HG02852 (cell line): ENCODE measurements at regions not wholly inside any gene's neighbourhood (a gene's known extent, or its start where the extent isn't known, plus 50 kb on each side); places are given as distances from the start of the nearest gene placed in this dataset.

Experiments used
- ATAC-seq: cut with Tn5 transposase; IDR thresholded peaks from one replicate; pipeline ENCODE4 v1.9.1; 2021; ENCODE audit warnings: mild to moderate bottlenecking, moderate library complexity; ENCODE audit not compliant: unreplicated experiment

DNA sequence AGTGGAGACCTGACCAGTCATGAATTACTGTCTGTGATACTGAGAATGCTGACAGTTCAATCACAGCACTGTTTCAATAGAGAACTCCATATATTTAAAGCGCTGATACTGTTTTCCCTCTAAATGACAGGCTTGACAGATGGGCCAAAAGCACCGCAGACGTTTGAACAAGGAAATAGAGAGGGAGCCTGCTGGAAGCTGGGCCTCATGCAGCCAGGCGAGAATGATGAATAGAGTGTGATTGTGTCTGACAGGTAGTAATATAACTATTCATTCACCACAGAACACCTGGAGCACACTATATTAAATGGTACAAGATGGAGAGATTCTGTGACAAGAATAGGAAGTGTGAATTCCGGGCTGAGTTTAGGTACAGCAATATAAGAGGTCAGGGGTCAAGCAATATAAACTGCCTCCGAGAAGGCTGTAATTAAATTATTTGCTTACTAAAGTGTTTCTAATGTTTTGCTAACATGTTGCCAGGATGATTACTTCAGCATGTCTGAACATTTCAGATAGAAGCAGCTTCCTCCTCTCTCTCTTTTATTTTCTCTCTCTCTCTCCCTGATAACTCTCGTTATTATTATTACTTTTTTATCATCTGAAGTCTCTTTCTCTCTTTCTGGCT lies 297.7 kb downstream of the CSNK1G3 start:
- ATAC-seq, result no peak

DNA sequence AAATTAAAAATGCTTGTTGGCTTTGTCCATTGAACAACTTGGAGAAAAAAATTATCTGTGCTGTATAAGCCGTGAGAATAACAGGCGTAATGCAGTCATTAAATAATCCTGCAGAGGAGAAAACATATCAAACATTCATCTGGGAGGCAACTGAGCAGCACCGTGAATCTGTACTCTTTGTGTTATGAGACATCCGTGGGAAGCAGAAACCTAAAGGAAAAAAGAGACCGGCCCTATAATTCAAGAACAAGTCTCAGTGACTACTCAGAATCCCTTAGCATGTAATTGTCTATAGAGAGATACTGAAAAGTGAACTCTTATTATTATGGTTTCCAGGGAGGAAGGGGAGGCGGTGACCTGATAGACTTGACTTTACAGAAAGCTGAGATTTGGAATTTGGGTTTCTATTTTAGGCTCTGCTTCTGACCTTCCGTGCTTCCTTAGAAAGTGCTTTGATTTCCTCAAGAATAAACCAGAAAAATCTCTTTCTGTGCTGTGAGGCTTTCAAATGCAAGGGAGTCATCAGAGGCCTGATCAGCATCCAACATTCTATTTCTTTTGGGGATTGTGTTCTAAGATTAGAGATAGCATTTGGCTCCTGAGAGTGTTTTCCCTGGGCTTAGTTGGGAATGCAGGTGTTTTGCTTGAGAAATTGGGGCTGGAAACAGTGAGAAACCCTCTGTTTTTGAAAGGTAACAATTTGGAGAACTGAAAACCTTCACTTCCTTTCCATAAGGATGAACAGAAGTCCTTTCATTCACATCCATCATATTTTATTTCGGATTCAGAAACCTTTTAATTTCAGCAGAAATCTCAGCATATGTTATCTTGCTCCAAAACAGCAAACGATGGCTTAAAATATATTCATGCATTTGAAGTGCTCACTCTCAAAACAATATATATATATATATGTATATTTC lies 296.7 kb downstream of the CSNK1G3 start:
- no peak for ATAC-seq

DNA sequence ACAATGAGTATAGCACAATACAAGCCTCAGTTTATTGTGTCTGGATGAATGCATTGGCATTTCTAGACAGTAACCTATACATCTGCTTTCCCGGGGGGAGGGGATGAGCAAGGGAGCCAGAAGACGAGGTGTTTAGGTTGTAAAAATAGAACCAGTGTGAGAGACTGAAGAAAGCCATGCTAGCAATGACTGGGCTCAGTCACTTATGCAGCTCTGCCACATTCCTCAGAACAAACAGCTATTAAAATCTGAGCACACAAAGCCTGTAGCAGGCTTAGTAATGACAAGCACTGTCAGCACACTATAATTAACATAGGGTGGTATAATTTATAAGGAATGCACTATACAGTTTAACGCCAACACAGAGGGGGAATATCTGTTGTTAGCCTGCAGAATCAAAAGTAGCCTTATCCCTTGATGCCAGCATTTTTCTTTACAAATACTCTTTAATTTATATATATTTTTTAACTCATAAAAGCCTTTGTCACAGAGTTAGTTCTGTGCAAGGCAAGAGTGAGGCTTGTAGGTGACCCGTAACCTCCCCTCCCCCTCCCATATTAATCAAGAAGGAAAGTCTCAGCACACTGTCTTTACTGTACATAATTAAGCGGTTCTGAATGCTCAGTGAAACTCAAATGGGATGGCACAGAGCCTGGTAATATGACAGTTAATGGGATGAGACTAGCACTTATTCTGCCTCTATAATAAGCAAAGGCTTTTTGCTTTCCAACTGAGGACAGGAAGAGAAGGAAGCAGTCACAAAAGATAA lies 295.4 kb downstream of the CSNK1G3 start:
- ATAC-seq, result no peak

DNA sequence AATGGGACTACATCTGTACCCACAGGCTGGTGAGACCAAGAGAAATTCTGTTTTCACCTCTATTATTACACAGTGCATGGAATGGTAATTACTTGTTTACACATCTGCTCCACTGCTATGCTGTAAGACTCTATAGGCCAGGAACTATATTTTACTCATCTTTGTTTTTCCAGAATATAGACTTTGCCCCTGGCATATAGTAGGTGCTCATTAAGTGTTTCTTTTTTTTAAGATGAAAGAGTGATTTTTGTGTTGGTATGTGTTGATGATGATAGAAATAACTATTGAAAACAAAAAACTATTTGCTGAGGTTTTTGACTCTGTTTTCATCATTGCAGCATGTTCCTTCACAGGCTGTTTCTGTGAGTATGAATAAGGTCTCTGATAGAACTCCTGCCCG lies 294.7 kb downstream of the CSNK1G3 start:
- ATAC-seq, result no peak

DNA sequence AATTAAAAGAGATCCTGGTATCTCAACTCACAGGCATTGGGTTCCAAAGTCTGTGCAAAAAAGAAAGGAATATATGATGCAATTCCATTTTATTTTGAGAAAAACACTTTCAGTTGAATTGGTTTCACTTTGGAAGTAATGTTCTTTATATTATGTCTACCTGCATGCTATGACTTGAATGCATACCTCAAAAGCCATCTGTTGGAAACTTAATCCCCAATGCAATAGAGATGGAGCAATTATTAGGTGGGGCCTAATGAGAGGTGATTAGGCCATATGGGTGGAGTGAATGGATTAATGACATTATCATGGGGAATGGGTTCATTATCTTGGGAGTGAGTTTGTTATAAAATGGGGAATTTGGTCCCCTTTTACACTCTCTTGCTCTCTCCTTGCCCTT lies 293.3 kb downstream of the CSNK1G3 start:
- ATAC-seq, result no peak

DNA sequence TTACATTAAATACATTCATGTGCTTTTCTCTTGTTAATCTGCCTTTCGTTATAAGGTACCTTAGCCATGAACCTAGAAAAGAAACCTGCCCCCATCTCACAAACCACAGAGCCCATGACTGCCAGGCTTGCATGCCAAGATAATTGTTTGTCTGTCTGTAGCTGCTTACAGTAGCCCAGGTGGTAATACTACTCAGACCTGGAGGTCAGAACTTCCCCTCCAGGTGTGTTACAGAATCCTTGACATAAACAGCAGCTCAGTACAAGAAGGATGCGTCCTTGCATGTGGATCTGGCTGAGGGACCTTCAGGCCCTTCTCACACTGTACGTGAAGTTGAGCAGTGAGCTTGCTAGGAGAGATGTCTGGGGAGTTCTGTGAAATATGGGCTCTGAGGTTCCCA lies 291.4 kb downstream of the CSNK1G3 start:
- ATAC-seq, result no peak

DNA sequence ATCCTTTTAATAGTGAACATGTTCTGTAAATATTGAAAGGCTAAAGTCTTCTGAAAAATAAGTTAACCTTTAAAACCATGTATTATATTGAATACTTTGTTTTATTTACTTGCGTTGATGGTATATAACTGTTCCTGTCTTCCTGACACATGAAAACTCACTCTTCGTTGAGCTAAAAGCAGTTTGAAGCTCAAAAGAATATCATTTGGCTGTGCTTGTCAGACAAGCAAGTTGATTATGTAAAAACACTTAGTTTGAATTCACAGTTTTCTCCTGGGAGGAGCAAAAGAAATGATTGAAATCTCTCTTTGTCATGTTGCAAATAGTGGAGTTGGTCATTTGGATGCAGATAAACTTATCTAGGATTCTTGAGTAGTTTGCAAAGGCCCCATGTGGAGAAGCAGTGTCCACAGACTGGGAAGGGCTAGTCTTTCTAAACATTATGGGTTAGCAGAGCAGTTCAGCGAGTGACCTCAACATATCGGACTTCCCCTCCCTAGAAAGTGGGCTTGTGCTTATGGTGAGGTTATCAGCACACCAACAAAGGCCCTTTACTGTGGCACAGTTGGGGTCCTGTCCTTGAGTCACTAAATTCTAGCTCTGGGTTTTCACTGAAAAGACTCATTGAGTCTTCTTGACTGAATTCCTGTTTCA lies 290.4 kb downstream of the CSNK1G3 start:
- no peak for ATAC-seq

DNA sequence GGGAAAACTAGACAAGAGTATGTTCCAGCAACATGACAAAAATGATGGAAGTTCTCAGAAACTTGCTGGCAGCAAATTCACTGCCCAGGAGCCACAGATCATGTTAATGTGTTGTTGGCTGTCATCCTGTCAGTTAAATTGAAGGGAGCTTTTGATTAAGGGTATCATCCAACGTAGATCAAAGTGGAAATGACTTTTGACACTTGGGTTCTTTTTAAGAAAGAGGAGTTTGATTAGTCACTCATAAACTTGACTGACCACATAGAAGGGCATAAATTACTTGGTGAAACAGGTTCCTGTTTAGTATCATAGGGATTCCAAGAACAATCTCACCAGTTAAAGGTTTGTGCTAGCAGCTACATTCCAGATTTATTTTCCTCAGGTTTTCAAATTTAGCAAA lies 288.7 kb downstream of the CSNK1G3 start:
- no peak for ATAC-seq

DNA sequence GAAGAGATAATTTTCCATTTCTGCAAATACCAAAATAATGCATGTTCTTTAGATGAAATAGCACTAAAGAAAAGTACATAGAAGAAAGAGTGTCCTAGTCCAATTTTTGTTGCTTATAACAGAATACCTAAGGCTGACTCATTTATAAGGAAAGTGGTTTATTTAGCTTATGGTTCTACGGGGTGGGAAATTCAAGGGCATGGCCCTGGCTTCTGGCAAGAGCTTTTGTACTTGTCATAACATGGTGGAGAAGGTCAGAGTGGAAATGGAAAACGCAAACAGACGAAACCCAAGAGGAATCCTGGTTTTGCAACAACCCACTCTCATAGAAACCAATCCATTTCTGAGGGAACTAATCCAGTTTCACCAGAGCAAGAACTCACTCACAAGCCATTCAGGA lies 283.7 kb downstream of the CSNK1G3 start:
- ATAC-seq, result no peak

DNA sequence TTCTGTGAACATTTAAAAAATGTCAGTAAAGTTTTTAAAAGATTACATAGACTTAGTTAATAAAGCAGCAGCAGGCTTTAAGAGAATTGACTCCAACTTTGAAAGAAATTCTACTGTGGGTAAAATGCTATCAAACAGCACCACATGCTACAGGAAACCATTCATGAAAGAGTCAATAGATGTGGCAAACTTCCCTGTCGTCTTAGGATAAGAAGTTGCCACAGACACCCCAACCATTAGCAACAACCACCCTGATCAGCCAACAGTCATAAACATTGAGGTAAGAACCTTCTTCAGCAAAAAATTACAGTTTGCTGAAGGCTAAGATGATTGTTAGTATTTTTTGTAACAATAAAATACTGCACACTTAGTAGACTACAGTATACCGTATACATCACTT lies 278.2 kb downstream of the CSNK1G3 start:
- ATAC-seq, result no peak

DNA sequence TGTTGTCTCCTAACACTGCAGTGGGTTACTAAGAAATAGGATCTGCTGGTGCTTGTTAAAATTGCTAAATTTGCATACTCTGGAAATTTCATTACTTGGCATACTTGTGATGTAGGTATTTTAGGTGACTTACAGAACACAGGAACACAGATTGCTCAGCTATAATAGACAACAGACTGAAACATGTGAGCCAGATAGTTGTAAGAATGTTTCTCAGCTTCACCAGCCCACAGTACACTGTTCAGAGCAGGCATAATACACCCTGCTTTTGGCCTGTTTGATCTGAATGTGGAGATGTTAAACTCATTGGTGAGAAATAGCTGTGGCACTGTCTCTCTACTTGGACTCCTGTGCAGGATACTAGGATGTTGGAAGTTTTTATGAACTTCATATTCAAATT lies 275.7 kb downstream of the CSNK1G3 start:
- no peak for ATAC-seq

DNA sequence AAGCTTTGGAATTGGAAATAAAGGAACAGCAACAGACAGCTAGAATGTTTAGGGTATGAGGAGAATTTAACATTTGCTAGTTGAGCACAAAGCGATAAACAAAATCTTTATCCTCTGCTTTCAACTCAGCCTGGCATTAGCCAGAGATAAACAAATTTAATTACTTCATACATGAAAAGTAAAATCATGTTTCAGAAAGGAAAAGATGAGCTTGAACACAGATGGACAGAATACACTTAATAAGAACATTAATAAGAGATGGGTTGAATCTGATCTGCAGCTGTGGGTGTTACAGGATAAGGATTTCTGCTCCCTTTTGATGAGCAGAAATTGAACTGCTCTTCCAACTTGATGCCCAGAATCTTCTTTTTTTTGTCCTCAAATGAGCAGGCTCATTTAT lies 275.2 kb downstream of the CSNK1G3 start:
- ATAC-seq, result no peak

DNA sequence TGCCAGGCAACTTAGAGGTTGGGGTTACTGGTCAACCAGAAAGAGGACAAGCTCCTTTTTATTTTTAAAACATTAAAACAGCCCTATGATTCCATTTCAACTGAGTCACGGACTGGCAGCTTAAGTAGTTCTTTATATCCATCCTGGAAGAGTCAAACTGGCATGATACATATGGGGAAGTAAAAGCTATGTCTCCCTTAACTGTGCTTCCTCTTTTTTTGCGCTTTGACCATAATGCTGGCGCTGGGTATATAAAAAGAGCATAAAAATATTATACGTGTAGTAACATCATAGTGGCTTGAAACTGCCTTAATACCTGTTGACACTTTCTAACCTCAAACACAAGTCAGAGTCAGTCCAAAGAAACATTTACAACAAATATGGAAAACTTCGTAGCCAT lies 274.4 kb downstream of the CSNK1G3 start:
- ATAC-seq, result no peak

DNA sequence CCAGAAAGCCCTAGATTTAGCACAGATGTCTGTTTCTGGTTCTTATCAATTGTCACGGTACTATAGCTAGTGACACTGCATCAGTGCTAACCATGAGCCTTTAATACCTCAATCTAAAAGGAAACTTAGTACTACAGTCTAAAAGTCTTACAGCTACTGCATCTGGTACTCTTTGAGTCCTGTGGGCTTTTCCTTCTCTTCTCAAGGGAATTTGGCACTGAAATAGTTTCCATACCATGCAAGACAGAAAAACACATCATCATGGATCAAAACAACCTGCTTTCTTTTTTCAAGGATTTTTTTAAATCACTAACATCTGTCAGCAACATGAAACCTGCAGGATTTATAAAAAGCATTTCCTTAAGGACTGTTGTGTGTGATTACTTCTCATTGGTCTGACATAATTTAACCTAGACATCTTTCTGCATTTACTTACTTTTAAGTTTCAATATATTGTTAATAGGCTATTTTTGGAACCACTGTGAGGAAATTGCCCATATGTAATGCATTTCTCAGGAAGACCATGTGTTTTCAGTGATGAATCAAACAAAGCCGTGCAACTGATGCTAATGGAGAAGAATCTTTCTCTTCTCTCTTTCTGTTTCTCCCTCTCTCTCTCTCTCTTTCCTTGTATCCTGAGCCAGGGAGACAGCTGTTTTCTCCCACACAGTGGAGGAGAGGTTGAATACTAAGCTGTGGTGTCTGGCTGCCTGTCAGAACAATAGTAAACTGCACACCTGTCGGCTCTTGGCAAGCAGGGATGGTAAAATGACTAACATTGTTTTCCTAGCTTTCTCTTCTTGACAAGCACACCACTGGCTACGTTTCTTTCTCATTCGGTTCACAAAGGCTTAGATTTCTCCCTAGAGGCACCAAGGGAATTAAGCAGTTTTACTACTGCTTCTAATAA lies 273.4 kb downstream of the CSNK1G3 start:
- ATAC-seq, result no peak

DNA sequence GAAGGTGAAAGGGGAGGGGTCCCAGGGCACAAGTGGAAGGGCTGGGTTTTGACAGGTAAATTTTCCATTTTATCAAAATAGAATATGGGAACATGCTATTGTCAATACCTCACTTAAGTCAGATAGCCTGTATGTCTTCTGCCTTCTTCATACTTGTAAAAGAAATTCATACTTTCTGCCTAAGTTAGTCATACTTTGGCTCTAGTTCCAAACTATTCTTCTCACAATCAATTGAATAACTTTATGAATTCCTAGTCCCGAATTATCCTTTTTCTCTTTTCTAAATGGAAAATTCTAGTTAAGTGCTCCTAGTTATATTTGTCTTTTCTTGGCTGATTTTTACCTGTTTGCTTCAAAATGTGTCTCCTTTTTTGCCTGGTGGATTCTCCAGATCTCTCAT lies 271.4 kb downstream of the CSNK1G3 start:
- ATAC-seq, result no peak

DNA sequence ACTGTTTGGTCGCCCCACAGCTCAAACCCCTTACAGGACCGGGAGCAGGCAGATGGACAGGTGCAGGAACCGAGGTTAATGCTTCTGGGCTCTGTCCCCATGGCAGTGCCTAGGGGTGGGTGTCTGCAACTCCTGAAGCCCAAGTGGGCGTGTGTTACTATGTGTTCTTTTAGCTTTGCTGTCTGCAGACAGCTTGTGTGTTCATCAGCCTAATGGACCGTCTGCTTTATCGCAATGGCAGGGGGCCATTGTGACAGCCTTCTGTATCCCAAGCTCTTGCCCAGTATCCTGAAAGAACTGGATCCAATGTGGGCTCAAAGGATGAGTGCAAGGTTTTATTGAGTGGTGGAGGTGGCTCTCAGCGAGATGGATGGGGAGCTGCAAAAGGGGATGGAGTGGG lies 266.7 kb downstream of the CSNK1G3 start:
- ATAC-seq, result no peak

DNA sequence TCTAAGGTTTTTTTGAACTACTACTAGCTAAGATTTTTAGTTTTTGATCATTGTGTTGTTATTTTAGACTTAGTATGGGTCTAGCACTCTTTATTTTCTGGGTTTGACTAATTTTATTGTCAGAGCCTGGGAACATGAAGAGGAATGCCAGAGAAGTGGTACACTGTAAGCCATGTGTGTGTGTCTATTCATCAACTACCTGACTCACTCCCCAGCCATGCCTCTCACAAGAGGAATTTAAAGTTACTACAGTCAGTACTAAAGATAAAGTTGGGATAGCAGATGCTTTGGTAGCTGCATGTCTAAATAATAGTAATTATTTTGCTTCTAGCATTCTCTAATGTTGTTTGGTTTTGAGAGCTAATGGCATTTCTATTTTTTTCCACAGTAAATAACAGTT lies 264.8 kb downstream of the CSNK1G3 start:
- ATAC-seq, result no peak

DNA sequence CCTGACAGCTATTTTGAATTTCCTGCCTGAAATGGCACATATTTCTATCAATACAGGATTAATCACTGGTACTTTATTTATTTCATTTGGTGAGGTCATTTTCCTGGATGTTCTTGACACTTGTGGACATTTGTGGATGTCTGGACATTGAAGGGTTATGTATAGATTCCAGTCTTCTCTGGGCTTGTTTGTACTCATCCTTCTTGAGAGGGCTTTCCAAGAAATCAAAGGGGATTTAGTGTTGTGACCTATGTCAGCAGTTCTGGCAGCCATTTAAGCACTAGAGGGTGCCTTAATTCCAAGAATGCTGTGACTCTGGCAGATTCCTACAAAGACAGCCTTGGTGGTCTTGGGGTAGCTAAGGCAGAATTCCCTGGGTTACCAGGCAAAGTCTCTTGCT lies 259.7 kb downstream of the CSNK1G3 start:
- no peak for ATAC-seq

DNA sequence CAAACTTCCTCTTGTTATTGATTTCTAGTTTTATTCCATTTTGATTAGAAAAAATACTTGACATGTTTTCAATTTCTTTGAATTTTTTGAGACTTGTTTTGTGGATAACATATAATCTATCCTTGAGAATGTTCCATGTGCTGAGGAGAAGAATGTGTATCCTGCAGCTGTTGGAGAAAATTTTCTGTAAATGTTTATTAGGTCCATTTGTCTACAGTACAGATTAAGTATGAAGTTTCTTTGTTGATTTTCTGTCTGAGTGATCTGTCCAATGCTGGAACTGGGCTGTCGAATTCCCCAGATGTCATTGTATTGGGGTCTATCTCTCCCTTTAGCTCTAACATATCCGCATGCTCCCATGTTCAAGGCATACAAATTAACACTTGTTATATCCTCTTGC lies 251.2 kb downstream of the CSNK1G3 start:
- no peak for ATAC-seq

DNA sequence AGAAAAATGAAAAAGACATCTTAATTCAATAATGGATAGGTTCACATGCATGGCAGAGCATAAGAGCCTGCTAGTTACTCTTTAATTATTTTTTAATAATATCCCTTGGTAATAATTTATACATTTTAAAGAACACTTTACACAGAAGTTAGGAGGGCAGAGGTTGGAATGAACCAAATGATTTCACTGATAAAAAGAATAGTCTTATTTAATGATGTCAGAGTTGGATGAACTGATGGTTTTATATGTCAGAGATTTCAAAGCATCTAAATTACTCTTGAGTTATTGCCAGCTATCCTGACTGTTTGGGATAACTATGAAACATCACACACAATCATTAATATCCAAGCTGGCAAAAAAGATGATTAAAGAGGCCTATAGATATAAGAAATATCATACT lies 244.8 kb downstream of the CSNK1G3 start:
- no peak for ATAC-seq
